ENCODE measurements at regions not wholly inside any gene's neighbourhood (a gene's known extent, or its start where the extent isn't known, plus 50 kb on each side); places are given as distances from the start of the nearest gene placed in this dataset.
A peak's percentile ranks its signal among the peaks of the same experiment; 100 is the strongest.

DNA sequence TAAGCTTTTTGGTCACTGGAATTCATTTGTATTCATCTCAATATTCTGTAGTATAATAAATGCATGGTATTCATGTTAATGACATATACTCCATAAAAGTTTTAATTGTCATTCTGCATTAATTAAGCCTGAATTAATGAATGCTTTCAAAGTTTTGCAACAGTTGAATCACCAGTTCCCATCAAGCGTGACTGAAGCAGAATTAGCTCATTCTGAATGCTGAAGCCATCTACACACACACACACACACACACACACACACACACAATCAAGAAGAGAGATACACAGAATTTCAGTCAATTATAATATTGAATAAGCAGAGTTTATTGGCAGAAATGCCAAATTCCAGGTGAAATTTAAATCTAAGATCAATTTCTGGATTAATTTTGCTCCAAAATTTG is 252.1 kb upstream of the KCNMB2 start:
- DNase-seq (ENCODE audit: low read depth) = no peak
- TF ChIP-seq CTCF (IDR thresholded peaks at IDR 0.05; ENCODE audit: low read length, missing control alignments) = no peak
- H3K4me3 ChIP-seq (replicated peaks; ENCODE audit: low read depth, low read length) = no peak overlapping the region

DNA sequence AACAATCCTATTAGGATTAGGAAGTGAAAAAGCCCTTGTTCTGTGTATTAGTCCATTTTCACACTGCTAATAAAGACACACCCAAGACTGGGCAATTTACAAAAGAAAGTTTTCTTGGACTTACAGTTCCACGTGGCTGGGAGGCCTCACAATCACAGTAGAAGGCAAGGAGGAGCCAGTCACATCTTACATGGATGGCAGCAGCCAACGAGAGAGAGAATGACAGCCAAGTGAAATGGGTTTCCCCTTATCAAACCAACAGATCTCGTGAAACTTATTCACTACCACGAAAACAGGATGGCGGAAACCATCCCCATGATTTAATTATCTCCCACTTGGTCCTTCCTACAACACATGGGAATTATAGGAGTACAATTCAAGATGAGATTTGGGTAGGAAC is 248.2 kb upstream of the KCNMB2 start:
- no peak for TF ChIP-seq CTCF (IDR thresholded peaks at IDR 0.05; ENCODE audit: low read length, missing control alignments)
- H3K4me3 ChIP-seq (replicated peaks; ENCODE audit: low read depth, low read length) = no peak overlapping the region
- DNase-seq (ENCODE audit: low read depth) = no peak

GRCh38 chr3:178289544-178290160 is 246.6 kb upstream of the KCNMB2 start:
- peak; percentile 60 for DNase-seq (ENCODE audit: low read depth)
- H3K4me3 ChIP-seq (replicated peaks; ENCODE audit: low read depth, low read length) = no peak overlapping the region
- no peak for TF ChIP-seq CTCF (IDR thresholded peaks at IDR 0.05; ENCODE audit: low read length, missing control alignments)

GRCh38 chr3:178291574-178292370 is 244.5 kb upstream of the KCNMB2 start:
- no peak for TF ChIP-seq CTCF (IDR thresholded peaks at IDR 0.05; ENCODE audit: low read length, missing control alignments)
- no peak overlapping the region for H3K4me3 ChIP-seq (replicated peaks; ENCODE audit: low read depth, low read length)
- DNase-seq (ENCODE audit: low read depth) = no peak

GRCh38 chr3:178295292-178295912 is 240.8 kb upstream of the KCNMB2 start:
- no peak overlapping the region for H3K4me3 ChIP-seq (replicated peaks; ENCODE audit: low read depth, low read length)
- no peak for TF ChIP-seq CTCF (IDR thresholded peaks at IDR 0.05; ENCODE audit: low read length, missing control alignments)
- peak; percentile 83 for DNase-seq (ENCODE audit: low read depth)

DNA sequence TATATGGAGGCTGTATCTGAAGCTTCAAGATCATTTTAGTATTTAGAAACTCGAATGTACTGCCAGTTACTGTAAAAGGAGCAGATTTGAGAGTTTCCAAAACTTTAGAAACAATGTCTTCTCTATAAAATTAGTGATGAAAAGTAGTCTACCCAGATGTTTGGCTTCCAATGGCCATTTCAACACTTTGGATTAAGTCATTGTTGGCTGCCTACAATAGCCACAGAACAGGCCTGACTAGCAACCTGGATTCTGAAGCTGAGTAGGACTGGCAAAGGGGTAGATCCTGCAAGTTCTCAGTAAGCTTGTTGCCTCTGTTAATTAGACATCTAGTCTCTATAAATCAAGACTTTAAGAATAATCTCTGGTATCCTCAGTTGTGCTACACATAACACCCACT is 239.0 kb upstream of the KCNMB2 start:
- no peak for TF ChIP-seq CTCF (IDR thresholded peaks at IDR 0.05; ENCODE audit: low read length, missing control alignments)
- peak; percentile 68 for DNase-seq (ENCODE audit: low read depth)
- H3K4me3 ChIP-seq (replicated peaks; ENCODE audit: low read depth, low read length) = no peak overlapping the region

All from fibroblast of pulmonary artery (primary cell).